ENCODE measurements at regions not wholly inside any gene's neighbourhood (a gene's known extent, or its start where the extent isn't known, plus 50 kb on each side); places are given as distances from the start of the nearest gene placed in this dataset.
A peak's percentile ranks its signal among the peaks of the same experiment; 100 is the strongest.

GRCh38 chr20:57964011-57964862, 254.4 kb upstream of the PMEPA1 start:
- CTCF ChIA-PET: no interaction called here
- H3K4me3 ChIP-seq: no peak overlapping the region
- WGBS (ENCODE audit: missing lambda C conversion rate): 83% methylated on average over 15 of the region's 15 CpGs
- DNase-seq (ENCODE audit: low read depth in 1 of 2, low spot score in 1 of 2) (no peak), ATAC-seq (peak in 1 of 2 experiments; percentile 36; a peak in 1 of 6 replicates), FAIRE-seq (no peak)
- no peak overlapping the region for H3K4me2 ChIP-seq
- TF ChIP-seq NPAS2 (CRISPR knock-in tag; IDR thresholded peaks at IDR 0.05; ENCODE audit: borderline replicate concordance): no peak
- H3K4me1 ChIP-seq: no peaks in the 10 kb centered on the region
- H3K27ac ChIP-seq: peak overlapping the region in 1 of 2 experiments; percentile 65; a peak in 2 of 6 replicates
- H3K9me3 ChIP-seq: no peaks in the 10 kb centered on the region
- POLR2A ChIA-PET: no interaction called here

- Histone ChIP-seq H3K9me3 (no peaks in the 10 kb centered on the region), H3K4me3 (no peak overlapping the region), H3K4me1 (no peaks in the 10 kb centered on the region), H3K4me2 (no peak overlapping the region), H3K27ac (peak overlapping the region in 1 of 2 experiments; percentile 55; a peak in 2 of 6 replicates)
- 69% methylated on average over 18 of the region's 19 CpGs for WGBS (ENCODE audit: missing lambda C conversion rate)
- DNase-seq (ENCODE audit: low read depth in 1 of 2, low spot score in 1 of 2): no peak
- TF ChIP-seq HDAC2 (IDR thresholded peaks at IDR 0.05): no peak
- no peak for TF ChIP-seq EHMT2 (IDR thresholded peaks at IDR 0.05; ENCODE audit: low read depth)
- no peak for TF ChIP-seq ZFP36 (IDR thresholded peaks at IDR 0.05; ENCODE audit: borderline replicate concordance, partially characterized antibody)
- no peak for TF ChIP-seq MAFK (IDR thresholded peaks at IDR 0.05; ENCODE audit: partially characterized antibody)
- no peak for TF ChIP-seq RCOR1 (IDR thresholded peaks at IDR 0.05; ENCODE audit: low read depth, low read length)
- no peak for TF ChIP-seq CEBPB (IDR thresholded peaks at IDR 0.05)
- TF ChIP-seq ZC3H11A (IDR thresholded peaks at IDR 0.05): no peak
- TF ChIP-seq KDM5A (IDR thresholded peaks at IDR 0.05): no peak
- no peak for TF ChIP-seq KDM1A (IDR thresholded peaks at IDR 0.05; ENCODE audit: low read depth)
- TF ChIP-seq CBX2 (IDR thresholded peaks at IDR 0.05; ENCODE audit: borderline replicate concordance, low read depth): no peak
- TF ChIP-seq HOXB13 (CRISPR knock-in tag; IDR thresholded peaks at IDR 0.05; ENCODE audit: low read depth): no peak
- TF ChIP-seq NR3C1 (IDR thresholded peaks at IDR 0.05): no peak
- TF ChIP-seq SMC3 (IDR thresholded peaks at IDR 0.05): no peak
- TF ChIP-seq EP300 (IDR thresholded peaks at IDR 0.05): no peak
- no peak for TF ChIP-seq TP53 (CRISPR knock-in tag; IDR thresholded peaks at IDR 0.05)
- no peak for TF ChIP-seq ZSCAN20 (CRISPR knock-in tag; IDR thresholded peaks at IDR 0.05)
- no peak for TF ChIP-seq E2F6 (IDR thresholded peaks at IDR 0.05; ENCODE audit: borderline replicate concordance, low read depth)
- no peak for TF ChIP-seq JUNB (IDR thresholded peaks at IDR 0.05)
- TF ChIP-seq USF2 (IDR thresholded peaks at IDR 0.05): no peak
- FAIRE-seq: no peak
- POLR2A ChIA-PET: no interaction called here
- CTCF ChIA-PET: interaction anchor here (1.1 kb wide), 1 partner anchor 10 kb away, joined by 3 read pairs; no protein-coding TSS in a partner anchor
- ATAC-seq: no peak
These were observed 251.2 kb upstream of the PMEPA1 start for GRCh38 chr20:57960803-57961575.

GRCh38 chr20:57959589-57959988, 249.8 kb upstream of the PMEPA1 start:
- H3K4me1 ChIP-seq: no peaks in the 10 kb centered on the region
- WGBS (ENCODE audit: missing lambda C conversion rate): 87% methylated on average over 4 of the region's 4 CpGs
- H3K4me2 ChIP-seq: no peak overlapping the region
- no peak overlapping the region for H3K4me3 ChIP-seq
- POLR2A ChIA-PET: no interaction called here
- H3K27ac ChIP-seq: peak overlapping the region in 1 of 2 experiments; percentile 53; a peak in 2 of 6 replicates
- no peaks in the 10 kb centered on the region for H3K9me3 ChIP-seq
- CTCF ChIA-PET: interaction anchor here (1.1 kb wide), 1 partner anchor 8 kb away, joined by 3 read pairs; no protein-coding TSS in a partner anchor
- DNase-seq (ENCODE audit: low read depth in 1 of 2, low spot score in 1 of 2): no peak
- TF ChIP-seq KDM1A (IDR thresholded peaks at IDR 0.05; ENCODE audit: low read depth) (no peak), CTCF (IDR thresholded peaks at IDR 0.05) (no peak), MAFK (IDR thresholded peaks at IDR 0.05; ENCODE audit: partially characterized antibody) (no peak), CHD2 (IDR thresholded peaks at IDR 0.05; ENCODE audit: low read length, partially characterized antibody) (no peak), KDM5A (IDR thresholded peaks at IDR 0.05) (no peak), SREBF2 (IDR thresholded peaks at IDR 0.05) (no peak), HEYL (CRISPR knock-in tag; IDR thresholded peaks at IDR 0.05) (no peak)
- no peak for ATAC-seq
- FAIRE-seq: no peak

Measured in A549 (cell line).